Panc1 (cell line): ENCODE measurements at regions not wholly inside any gene's neighbourhood (a gene's known extent, or its start where the extent isn't known, plus 50 kb on each side); places are given as distances from the start of the nearest gene placed in this dataset.

Experiments
- ATAC-seq: fragments of 200-7000 bp; cut with Tn5 transposase; 2 replicates; pipeline ENCODE4 v1.9.1; 2020; ENCODE audit warnings: mild to moderate bottlenecking, moderate library complexity
- BruUV-seq: library from RNA; stranded (reverse); fragments of 400-500 nt; replicated peaks from 2 replicates; lab custom pipeline; 2021; lab: Mats Ljungman, UMichigan
- CTCF ChIA-PET: fragments of 300-600 bp; sonication (Branson Sonifier 250); formaldehyde crosslinking; loops from one replicate; lab custom pipeline; 2022; ENCODE audit warnings: antibody characterized with exemption; lab: Charles Lee
- POLR2A ChIA-PET: fragments of 300-600 bp; sonication (Branson Sonifier 250); formaldehyde crosslinking; loops from one replicate; lab custom pipeline; 2022; ENCODE audit warnings: antibody characterized with exemption; lab: Charles Lee
- DNase-seq: peaks from one replicate; pipeline ENCODE4 v3.0.0-alpha.2; 2010; ENCODE audit warnings: low read depth, low spot score
- H3K27ac ChIP-seq: 2 replicates; pipeline ENCODE4 v1.5.1; 2011; ENCODE audit warnings: mild to moderate bottlenecking, low read length, inconsistent platforms
- H3K27me3 ChIP-seq: fragments of 200-500 bp; sonication (Bioruptor generic); 2 replicates; pipeline ENCODE4 v1.6.0; 2014; ENCODE audit warnings: low read length, inconsistent platforms; ENCODE audit not compliant: control insufficient read depth, insufficient read depth
- H3K36me3 ChIP-seq: fragments of 200-500 bp; sonication (Bioruptor generic); 2 replicates; pipeline ENCODE4 v1.5.1; 2014; ENCODE audit warnings: inconsistent platforms, mild to moderate bottlenecking, low read length, moderate library complexity; ENCODE audit not compliant: control insufficient read depth, insufficient read depth
- H3K4me1 ChIP-seq: 2 replicates; pipeline ENCODE4 v1.5.1; 2011; ENCODE audit warnings: inconsistent platforms, mild to moderate bottlenecking, low read length, moderate library complexity; ENCODE audit not compliant: control insufficient read depth, insufficient read depth
- H3K4me3 ChIP-seq, 2 experiments: 2 replicates each; pipeline ENCODE4 v1.5.1; 2011 to 2012; ENCODE audit warnings: low read depth in 2 of 2, low read length in 2 of 2, mild to moderate bottlenecking in 2 of 2, inconsistent platforms in 1 of 2, moderate library complexity in 1 of 2
- H3K9me3 ChIP-seq: fragments of 200-500 bp; sonication (Bioruptor generic); 2 replicates; pipeline ENCODE4 v1.5.1; 2014; ENCODE audit warnings: low read depth, mild to moderate bottlenecking, inconsistent platforms, low read length, moderate library complexity; ENCODE audit not compliant: control insufficient read depth, insufficient read depth
- POLR2AphosphoS5 ChIP-seq: IDR thresholded peaks from 2 replicates; pipeline ENCODE4 v1.6.1; 2012; ENCODE audit warnings: mild to moderate bottlenecking, low read depth, low read length, moderate library complexity
- SIN3A ChIP-seq: IDR thresholded peaks from 2 replicates; pipeline ENCODE4 v1.6.1; 2012; ENCODE audit warnings: low read depth, mild to moderate bottlenecking, low read length, moderate library complexity, borderline replicate concordance; ENCODE audit not compliant: insufficient read depth
- TCF7L2 ChIP-seq: IDR thresholded peaks from 2 replicates; pipeline ENCODE4 v1.6.1; 2011; ENCODE audit warnings: mild to moderate bottlenecking, low read depth, low read length, inconsistent platforms
- in situ Hi-C: cut with HindIII; loops from 2 replicates; pipeline ENCODE4 v1.10.0; 2016; ENCODE audit warnings: low sequenced_read_pairs, low pct_unique_long_range_greater_than_20kb
- intact Hi-C: fragments of 100-400 bp; cut with micrococcal nuclease; formaldehyde crosslinking; loops from one replicate; pipeline ENCODE4 v1.10.0; 2022; ENCODE audit not compliant: unreplicated experiment
- TF ChIP-seq, protein P1 (sequence below), 2 experiments: IDR thresholded peaks; 2 replicates each; pipeline ENCODE4 v1.6.1; 2011 to 2012; ENCODE audit warnings: low read depth in 2 of 2, control low read depth in 1 of 2, low read length in 1 of 2, mild to moderate bottlenecking in 1 of 2, moderate library complexity in 1 of 2; ENCODE audit not compliant: insufficient read depth in 1 of 2
- TF ChIP-seq, protein P2 (sequence below): fragments of 450-650 bp; IDR thresholded peaks from 2 replicates; pipeline ENCODE4 v1.5.1; 2017; ENCODE audit warnings: mild to moderate bottlenecking

DNA sequence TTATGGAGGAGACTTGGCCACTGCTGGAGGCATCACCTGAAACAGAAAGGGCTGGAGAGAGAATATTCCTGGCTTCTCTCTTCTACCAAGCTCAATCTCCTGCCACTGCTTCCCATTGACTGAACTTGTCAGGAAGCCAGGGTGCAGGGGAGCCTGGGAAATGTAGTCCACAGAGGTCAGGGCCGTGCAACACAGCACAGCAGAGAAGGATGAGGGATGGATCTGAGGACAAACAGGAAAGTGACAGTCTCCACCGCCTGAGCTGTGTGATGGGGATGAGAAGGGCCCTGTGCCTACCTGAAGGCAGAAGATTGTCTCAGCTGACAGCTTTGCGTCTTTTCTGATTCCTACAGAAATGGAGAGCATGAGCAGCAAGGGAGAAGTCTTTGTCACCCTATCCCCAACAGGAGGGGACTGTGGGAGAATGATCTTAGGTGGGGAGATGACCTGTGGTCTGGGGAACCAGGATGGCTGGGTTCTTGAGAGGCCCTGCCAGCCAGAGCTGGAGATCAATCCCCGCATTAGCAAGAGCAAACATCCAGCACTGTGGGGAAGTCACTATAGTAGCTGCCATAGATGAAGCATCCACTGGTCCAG lies 114.2 kb downstream of the SNX5 start:
- Histone ChIP-seq H3K27me3 (no peaks in the 10 kb centered on the region), H3K36me3 (no peaks in the 10 kb centered on the region), H3K9me3 (no peaks in the 10 kb centered on the region), H3K4me1 (peaks cover 4% of the 10 kb centered on the region; the same call in 1 of the 2 replicates), H3K4me3 (no peak overlapping the region), H3K27ac (no peak overlapping the region)
- in situ Hi-C loops: no loop called here
- no peak for DNase-seq
- peak; percentile 86 for ATAC-seq
- BruUV-seq: no TSS peak
- intact Hi-C loops: no loop called here
- CTCF ChIA-PET: no interaction called here
- TF ChIP-seq, protein P1, sequence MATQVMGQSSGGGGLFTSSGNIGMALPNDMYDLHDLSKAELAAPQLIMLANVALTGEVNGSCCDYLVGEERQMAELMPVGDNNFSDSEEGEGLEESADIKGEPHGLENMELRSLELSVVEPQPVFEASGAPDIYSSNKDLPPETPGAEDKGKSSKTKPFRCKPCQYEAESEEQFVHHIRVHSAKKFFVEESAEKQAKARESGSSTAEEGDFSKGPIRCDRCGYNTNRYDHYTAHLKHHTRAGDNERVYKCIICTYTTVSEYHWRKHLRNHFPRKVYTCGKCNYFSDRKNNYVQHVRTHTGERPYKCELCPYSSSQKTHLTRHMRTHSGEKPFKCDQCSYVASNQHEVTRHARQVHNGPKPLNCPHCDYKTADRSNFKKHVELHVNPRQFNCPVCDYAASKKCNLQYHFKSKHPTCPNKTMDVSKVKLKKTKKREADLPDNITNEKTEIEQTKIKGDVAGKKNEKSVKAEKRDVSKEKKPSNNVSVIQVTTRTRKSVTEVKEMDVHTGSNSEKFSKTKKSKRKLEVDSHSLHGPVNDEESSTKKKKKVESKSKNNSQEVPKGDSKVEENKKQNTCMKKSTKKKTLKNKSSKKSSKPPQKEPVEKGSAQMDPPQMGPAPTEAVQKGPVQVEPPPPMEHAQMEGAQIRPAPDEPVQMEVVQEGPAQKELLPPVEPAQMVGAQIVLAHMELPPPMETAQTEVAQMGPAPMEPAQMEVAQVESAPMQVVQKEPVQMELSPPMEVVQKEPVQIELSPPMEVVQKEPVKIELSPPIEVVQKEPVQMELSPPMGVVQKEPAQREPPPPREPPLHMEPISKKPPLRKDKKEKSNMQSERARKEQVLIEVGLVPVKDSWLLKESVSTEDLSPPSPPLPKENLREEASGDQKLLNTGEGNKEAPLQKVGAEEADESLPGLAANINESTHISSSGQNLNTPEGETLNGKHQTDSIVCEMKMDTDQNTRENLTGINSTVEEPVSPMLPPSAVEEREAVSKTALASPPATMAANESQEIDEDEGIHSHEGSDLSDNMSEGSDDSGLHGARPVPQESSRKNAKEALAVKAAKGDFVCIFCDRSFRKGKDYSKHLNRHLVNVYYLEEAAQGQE (IDR thresholded peaks at IDR 0.05; ENCODE audit: insufficient read depth in 1 of 2, low read depth in 2 of 2, low read length in 1 of 2): no peak
- TF ChIP-seq POLR2AphosphoS5: no peak
- TF ChIP-seq, protein P2, sequence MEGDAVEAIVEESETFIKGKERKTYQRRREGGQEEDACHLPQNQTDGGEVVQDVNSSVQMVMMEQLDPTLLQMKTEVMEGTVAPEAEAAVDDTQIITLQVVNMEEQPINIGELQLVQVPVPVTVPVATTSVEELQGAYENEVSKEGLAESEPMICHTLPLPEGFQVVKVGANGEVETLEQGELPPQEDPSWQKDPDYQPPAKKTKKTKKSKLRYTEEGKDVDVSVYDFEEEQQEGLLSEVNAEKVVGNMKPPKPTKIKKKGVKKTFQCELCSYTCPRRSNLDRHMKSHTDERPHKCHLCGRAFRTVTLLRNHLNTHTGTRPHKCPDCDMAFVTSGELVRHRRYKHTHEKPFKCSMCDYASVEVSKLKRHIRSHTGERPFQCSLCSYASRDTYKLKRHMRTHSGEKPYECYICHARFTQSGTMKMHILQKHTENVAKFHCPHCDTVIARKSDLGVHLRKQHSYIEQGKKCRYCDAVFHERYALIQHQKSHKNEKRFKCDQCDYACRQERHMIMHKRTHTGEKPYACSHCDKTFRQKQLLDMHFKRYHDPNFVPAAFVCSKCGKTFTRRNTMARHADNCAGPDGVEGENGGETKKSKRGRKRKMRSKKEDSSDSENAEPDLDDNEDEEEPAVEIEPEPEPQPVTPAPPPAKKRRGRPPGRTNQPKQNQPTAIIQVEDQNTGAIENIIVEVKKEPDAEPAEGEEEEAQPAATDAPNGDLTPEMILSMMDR: no peak
- TF ChIP-seq TCF7L2: no peak
- TF ChIP-seq SIN3A: no peak
- POLR2A ChIA-PET: no interaction called here

DNA sequence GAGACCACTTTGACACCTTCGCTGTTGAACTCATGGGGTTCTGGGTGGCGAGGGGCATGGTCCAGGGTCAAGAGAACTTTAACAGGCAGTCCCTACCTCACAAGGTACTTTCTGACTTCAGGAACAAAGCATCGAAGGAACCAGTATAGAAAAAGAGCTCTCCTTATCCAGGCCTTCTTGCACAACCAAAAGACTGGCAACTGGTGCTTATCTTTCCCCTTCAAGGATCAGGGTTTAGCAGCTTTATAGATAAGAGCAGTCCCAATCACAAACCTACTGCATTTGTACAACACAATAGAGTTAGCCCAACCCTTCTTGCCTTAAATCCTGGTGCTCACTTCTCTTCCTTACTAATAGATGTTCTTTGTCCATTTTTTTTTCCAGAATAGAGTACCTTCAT lies 116.3 kb downstream of the SNX5 start:
- ChIA-PET POLR2A (no interaction called here), CTCF (no interaction called here)
- ATAC-seq (no peak), DNase-seq (no peak)
- Histone ChIP-seq H3K9me3 (no peaks in the 10 kb centered on the region), H3K27me3 (no peaks in the 10 kb centered on the region), H3K36me3 (no peaks in the 10 kb centered on the region), H3K4me1 (no peaks in the 10 kb centered on the region), H3K27ac (no peak overlapping the region), H3K4me3 (no peak overlapping the region)
- in situ Hi-C loops (no loop called here), intact Hi-C loops (no loop called here)
- BruUV-seq: no TSS peak
- TF ChIP-seq, protein P2: no peak
- TF ChIP-seq, protein P1 (IDR thresholded peaks at IDR 0.05; ENCODE audit: insufficient read depth in 1 of 2, low read depth in 2 of 2, low read length in 1 of 2): no peak
- TF ChIP-seq POLR2AphosphoS5: no peak
- no peak for TF ChIP-seq SIN3A
- TF ChIP-seq TCF7L2: no peak
